HG02610 (cell line): ENCODE measurements at regions not wholly inside any gene's neighbourhood (a gene's known extent, or its start where the extent isn't known, plus 50 kb on each side); places are given as distances from the start of the nearest gene placed in this dataset.

ENCODE experiments used
- ATAC-seq: cut with Tn5 transposase; IDR thresholded peaks from one replicate; pipeline ENCODE4 v1.9.1; 2021; ENCODE audit warnings: mild to moderate bottlenecking, moderate library complexity; ENCODE audit not compliant: unreplicated experiment

DNA sequence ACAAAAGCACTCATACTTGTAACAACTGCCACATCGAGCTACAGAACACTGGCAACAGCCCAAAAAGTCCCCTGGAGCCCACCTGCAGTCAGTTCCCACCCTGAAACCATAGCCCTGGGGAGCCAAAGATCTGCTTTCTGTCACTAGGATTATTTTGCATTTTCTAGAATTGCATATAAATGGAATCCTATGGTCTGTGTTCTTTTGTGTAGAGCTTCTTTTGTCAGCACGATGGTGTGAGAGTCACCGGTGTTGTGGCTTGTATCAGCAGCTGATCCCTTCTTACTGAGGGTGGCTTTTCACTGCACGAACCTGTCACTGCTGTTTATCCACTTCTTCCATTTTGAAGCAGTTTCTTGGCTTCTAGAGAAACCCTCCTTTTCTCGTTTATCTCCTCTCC, 60.1 kb upstream of the PRR23E start:
- no peak for ATAC-seq

- ATAC-seq: no peak
These were observed 59.0 kb upstream of the PRR23E start for GRCh38 chr3:127133971-127134370.

GRCh38 chr3:127134466-127134865, 58.5 kb upstream of the PRR23E start:
- no peak for ATAC-seq

DNA sequence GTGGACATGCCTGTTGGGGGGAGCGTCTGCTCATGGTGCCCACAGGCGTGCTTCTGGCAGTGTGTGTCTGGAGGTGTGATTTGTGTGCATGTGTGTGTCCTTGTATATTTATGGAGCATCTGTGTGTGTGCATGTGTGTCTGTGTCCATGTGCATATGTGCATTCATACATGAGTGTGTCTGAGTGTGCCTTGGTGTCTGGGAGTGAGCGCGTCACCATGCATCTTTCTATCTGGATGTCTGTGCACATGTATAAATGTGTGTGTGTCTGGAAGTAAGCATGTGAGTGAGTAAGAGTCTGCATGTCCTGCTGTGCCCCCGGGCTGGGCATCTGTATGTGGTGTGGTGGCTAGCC, 58.1 kb upstream of the PRR23E start:
- ATAC-seq: no peak

DNA sequence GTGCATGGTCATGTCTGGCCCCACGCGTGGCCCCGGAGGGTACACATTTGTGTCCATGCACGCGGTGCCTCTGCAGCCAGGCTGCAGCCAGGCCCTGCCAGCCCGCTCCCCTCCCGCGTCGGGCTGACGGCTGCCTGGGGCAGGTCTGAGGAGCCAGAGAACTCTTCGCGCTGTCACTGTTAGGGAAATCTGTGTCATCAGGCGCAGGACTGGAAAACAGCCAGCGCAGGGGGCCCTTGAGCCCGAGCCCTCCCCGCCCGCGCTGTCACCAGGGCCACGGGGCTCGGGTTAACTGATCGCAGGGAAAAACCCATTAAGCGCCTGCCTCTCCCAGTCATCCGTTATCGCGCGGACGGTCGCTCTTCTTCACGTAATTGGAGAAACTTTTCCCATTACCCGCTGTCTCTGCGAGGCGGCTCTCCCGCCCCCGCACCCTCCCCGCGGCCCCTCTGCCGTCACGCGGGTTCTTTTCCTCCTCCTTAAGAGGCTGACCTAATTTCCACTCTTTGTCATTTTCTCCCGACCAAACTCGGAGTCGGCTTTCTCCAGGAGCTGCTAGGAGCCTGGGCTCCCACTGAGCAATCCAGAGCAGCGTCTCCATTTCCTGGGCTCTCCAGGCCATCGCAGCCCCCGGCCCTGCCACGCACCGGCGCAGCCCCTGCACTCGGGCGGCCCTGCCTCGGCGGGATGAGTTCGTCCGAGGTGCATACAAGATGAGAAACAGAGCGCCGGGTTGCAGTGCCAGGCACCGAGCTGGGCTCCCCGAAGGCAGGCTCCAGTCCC, 57.5 kb upstream of the PRR23E start:
- ATAC-seq: no peak

DNA sequence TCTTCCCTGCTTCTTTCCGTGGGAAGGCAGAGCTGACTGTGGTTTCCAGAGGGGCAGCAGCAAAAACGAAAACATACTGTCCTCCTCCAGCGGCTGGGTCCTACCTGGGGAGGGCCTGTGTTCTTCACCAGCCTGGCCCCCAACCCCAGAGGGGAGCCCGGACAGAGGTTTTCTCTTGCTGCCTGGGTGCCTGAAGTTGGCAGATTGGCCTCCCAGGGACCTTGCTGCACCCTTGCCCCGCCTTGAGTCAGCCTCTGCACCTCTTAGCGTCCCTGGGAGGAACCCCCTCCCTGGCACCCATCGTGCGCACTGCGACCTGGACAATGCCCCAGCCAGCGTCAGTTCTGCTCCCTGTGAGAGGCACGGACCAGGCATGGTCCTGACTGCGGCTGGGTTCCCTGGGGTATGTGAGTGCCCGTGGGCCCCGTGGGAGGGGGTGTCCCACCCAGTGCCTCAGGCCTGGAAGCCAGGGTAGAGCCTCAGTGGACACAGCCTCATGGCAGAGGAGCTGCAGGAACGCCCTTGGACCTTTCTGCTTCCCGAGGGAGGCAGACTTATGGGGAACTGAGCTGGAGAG, 56.8 kb upstream of the PRR23E start:
- no peak for ATAC-seq

- ATAC-seq: no peak
These were observed 56.2 kb upstream of the PRR23E start for GRCh38 chr3:127136706-127137105.

GRCh38 chr3:127137113-127137512, 55.8 kb upstream of the PRR23E start:
- no peak for ATAC-seq

DNA sequence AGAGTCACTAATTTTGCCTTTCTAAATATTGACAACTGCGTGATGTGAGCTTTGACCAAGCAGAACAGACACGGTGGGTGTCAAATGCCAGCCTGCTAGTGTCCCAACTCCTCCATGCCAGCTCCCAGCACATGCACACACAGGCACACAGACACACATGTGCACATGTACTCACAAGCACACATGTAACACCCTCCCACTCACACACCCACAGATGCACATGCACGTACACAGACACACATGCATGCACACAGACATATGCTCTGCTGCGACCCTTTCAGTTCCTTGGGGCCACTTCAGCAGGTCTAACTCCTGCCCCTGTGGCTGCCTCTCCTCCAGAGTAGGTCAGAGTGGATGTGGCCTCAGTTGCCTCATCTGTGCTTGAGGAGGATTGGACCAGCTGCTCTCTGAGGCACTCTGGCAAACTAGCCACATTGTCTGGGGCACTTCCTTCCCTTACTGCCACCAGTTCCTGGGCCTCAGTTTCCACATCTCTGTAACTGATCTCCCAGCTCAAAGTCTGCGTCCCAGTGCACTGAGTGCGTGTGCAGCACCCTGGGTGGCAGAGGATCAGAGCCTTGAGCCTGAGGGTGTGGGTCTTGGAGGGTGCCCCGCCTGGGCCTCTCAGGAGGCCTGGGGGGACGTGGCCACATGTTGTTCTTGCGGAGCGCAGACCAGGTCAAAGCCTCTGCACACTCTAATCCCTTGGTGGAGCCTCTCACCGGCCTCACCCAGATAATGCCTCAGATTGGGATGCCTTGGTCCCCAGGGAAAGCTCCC, 55.0 kb upstream of the PRR23E start:
- no peak for ATAC-seq

GRCh38 chr3:127139601-127140500, 53.1 kb upstream of the PRR23E start:
- no peak for ATAC-seq

- no peak for ATAC-seq
These were observed 52.1 kb upstream of the PRR23E start for GRCh38 chr3:127140501-127141460.

- ATAC-seq: no peak
These were observed 50.8 kb upstream of the PRR23E start for GRCh38 chr3:127141921-127142730.
